ENCODE measurements at regions not wholly inside any gene's neighbourhood (a gene's known extent, or its start where the extent isn't known, plus 50 kb on each side); places are given as distances from the start of the nearest gene placed in this dataset.
A peak's percentile ranks its signal among the peaks of the same experiment; 100 is the strongest.

DNA sequence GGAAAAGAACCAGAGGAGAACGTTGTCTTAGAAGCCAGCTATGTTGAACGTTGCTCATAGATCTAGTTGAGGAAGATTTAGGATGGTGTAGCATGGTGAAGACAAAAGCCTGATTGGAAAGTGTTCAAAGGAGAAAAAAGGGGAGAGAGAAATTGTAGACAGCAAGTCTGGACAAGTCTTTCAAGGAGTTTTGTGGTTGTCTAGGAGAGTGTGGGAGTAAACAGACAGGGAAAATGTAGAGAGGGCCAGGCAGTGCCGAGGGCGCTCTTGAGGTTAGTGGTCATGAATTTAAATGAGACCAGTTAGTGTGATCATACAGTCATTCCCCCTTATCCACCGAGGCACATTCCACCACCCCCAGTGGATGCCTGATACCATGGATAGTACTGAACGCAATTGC, 167.5 kb upstream of the IL12A start:
- TF ChIP-seq CTCF (IDR thresholded peaks at IDR 0.05; ENCODE audit: insufficient read depth, low read length): no peak
- DNase-seq (ENCODE audit: low read depth): no peak
- no peak overlapping the region for H3K4me3 ChIP-seq (ENCODE audit: low read depth, low read length)

GRCh38 chr3:159821736-159822135, 166.9 kb upstream of the IL12A start:
- TF ChIP-seq CTCF (IDR thresholded peaks at IDR 0.05; ENCODE audit: insufficient read depth, low read length): no peak
- H3K4me3 ChIP-seq (ENCODE audit: low read depth, low read length): no peak overlapping the region
- no peak for DNase-seq (ENCODE audit: low read depth)

GRCh38 chr3:159823780-159824179, 164.9 kb upstream of the IL12A start:
- no peak for DNase-seq (ENCODE audit: low read depth)
- no peak overlapping the region for H3K4me3 ChIP-seq (ENCODE audit: low read depth, low read length)
- TF ChIP-seq CTCF (IDR thresholded peaks at IDR 0.05; ENCODE audit: insufficient read depth, low read length): no peak

DNA sequence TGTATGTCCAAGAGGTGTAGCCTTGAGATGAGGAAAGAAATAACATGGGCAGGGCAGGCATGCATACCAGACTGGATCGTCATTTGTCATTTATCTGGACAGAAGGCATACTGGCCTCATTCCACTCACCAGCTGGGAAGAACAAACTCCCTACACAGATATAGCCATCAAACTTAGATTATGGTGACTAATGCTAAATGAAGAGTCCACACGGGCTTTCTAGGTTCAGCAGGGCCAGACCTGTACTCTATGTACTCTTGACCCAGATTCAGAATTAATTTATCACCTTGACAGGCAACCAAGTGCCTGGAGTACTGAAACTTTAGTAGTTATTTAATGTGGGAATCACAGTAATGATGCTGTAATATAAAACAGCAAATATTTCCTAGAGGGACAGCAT, 164.3 kb upstream of the IL12A start:
- peak; percentile 94 for DNase-seq (ENCODE audit: low read depth)

DNA sequence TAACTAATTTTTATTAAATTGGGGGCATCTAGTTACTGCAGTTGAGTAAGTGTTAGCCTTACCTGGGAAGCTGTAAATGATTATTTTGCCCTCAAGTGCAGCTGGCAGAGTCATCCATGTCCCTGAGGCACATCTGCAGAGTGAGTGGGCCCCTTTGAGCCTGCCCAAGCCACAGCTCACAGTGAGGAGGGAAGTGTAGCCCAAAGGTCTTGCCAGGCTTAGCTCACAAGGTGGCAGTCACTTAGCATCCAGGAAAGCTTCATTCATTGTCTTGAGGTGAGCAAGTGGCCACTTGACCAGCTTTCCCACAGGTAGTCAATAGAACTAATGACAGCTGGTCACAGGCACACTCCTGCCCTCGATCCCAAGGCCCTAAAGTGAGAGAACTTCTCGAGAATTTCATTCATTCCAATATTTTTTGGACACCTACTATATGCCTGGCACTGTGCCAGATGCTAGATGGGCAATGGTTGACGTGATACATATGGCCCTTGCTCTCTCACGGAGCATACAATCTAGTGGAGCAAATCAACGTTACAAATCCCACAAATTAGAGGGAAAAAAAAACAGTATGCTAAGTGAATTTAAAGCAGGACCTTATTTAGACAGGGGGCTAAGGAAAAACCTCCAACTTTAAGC, 163.3 kb upstream of the IL12A start:
- no peak overlapping the region for H3K4me3 ChIP-seq (ENCODE audit: low read depth, low read length)
- no peak for TF ChIP-seq CTCF (IDR thresholded peaks at IDR 0.05; ENCODE audit: insufficient read depth, low read length)
- DNase-seq (ENCODE audit: low read depth): peak; percentile 13

More for the DNA sequence above, 164.3 kb upstream of the IL12A start:
- no peak for TF ChIP-seq CTCF (IDR thresholded peaks at IDR 0.05; ENCODE audit: insufficient read depth, low read length)
- H3K4me3 ChIP-seq (ENCODE audit: low read depth, low read length): no peak overlapping the region

GRCh38 chr3:159828542-159828943, 160.1 kb upstream of the IL12A start:
- peak; percentile 85 for DNase-seq (ENCODE audit: low read depth)
- TF ChIP-seq CTCF (IDR thresholded peaks at IDR 0.05; ENCODE audit: insufficient read depth, low read length): peak; percentile 53
- H3K4me3 ChIP-seq (ENCODE audit: low read depth, low read length): no peak overlapping the region

- no peak overlapping the region for H3K4me3 ChIP-seq (ENCODE audit: low read depth, low read length)
- DNase-seq (ENCODE audit: low read depth): peak; percentile 33
- no peak for TF ChIP-seq CTCF (IDR thresholded peaks at IDR 0.05; ENCODE audit: insufficient read depth, low read length)
These were observed 159.6 kb upstream of the IL12A start for GRCh38 chr3:159829056-159829455.
